Fibroblast of pulmonary artery (primary cell): ENCODE measurements at regions not wholly inside any gene's neighbourhood (a gene's known extent, or its start where the extent isn't known, plus 50 kb on each side); places are given as distances from the start of the nearest gene placed in this dataset.

Experiments used
- DNase-seq: peaks from one replicate; pipeline ENCODE4 v3.0.0-alpha.2; 2010; ENCODE audit warnings: low read depth
- H3K4me3 ChIP-seq: replicated peaks from 2 replicates; pipeline ENCODE4 v1.5.1; 2011; ENCODE audit warnings: low read depth, mild to moderate bottlenecking, control low read depth, low read length, moderate library complexity
- TF ChIP-seq, protein P1 (sequence below): IDR thresholded peaks from 2 replicates; pipeline ENCODE4 v1.5.1; 2011; ENCODE audit warnings: mild to moderate bottlenecking, control low read depth, low read length, inconsistent platforms; ENCODE audit errors: missing control alignments

DNA sequence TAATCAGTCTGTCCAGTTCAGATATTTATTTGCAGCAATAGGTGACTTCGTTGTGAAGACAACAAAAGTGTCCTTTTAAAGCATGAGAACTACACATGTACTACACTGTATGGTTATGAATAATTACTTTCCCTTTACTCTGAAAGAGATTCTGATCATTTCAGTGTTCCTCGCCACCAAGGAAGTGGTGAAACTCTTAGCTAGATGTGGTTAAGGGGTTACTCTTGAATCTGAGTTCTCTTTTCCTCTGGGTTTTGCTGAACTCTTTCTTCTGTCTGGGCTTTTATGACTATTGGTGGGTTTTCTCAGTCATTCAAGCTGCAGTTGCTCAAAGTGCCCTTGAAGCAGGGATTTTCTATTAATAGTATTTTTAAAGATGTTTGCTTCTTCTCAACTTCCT, 127.9 kb upstream of the SEM1 start:
- DNase-seq = no peak
- H3K4me3 ChIP-seq = no peak overlapping the region

DNA sequence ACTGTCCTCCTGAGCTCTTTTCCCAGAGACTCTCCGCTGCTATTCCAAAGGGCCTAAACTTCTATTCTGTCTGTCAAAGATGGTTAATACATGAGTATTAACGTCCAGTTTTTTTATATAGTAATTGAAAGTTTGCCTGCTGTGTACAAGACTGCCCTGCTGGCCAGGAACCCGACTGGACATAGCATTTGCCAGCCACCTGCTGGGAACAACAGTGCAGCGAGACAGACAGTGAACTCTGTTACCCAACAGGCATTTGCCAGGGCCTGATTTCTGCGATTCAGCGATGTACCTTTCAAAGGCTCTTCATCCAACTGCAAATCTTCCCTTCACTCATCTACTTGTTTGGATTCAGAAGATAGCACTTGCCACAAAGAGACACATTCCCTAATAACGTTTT, 128.8 kb upstream of the SEM1 start:
- TF ChIP-seq, protein P1, sequence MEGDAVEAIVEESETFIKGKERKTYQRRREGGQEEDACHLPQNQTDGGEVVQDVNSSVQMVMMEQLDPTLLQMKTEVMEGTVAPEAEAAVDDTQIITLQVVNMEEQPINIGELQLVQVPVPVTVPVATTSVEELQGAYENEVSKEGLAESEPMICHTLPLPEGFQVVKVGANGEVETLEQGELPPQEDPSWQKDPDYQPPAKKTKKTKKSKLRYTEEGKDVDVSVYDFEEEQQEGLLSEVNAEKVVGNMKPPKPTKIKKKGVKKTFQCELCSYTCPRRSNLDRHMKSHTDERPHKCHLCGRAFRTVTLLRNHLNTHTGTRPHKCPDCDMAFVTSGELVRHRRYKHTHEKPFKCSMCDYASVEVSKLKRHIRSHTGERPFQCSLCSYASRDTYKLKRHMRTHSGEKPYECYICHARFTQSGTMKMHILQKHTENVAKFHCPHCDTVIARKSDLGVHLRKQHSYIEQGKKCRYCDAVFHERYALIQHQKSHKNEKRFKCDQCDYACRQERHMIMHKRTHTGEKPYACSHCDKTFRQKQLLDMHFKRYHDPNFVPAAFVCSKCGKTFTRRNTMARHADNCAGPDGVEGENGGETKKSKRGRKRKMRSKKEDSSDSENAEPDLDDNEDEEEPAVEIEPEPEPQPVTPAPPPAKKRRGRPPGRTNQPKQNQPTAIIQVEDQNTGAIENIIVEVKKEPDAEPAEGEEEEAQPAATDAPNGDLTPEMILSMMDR = no peak
- no peak for DNase-seq
- no peak overlapping the region for H3K4me3 ChIP-seq

More for the DNA sequence above, 127.9 kb upstream of the SEM1 start:
- TF ChIP-seq, protein P1 = no peak

GRCh38 chr7:96855139-96855538, 145.5 kb upstream of the SEM1 start:
- no peak overlapping the region for H3K4me3 ChIP-seq
- no peak for DNase-seq
- TF ChIP-seq, protein P1 = no peak

DNA sequence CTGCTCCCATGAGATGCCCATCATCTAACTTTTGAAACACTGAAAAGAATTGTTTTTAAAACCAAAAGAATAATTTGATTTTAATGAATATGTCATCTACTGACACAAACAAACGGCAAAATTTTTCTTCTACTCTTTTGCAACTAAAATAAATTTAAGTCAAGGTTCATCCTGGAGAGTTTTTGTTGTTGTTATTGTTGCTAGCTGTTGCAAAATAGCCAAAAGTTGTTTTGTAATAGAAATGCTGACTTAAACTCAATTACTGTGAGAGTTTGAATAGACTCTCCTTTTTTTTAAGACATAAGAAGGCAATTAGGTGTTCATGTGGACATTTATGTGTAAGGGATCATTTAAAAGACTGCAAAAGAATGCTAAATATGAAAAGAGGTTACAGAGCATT, 146.0 kb upstream of the SEM1 start:
- no peak overlapping the region for H3K4me3 ChIP-seq
- no peak for DNase-seq
- TF ChIP-seq, protein P1 = no peak

GRCh38 chr7:96869538-96869937, 135.8 kb upstream of the DLX6 start:
- DNase-seq = no peak
- TF ChIP-seq, protein P1 = no peak
- no peak overlapping the region for H3K4me3 ChIP-seq

DNA sequence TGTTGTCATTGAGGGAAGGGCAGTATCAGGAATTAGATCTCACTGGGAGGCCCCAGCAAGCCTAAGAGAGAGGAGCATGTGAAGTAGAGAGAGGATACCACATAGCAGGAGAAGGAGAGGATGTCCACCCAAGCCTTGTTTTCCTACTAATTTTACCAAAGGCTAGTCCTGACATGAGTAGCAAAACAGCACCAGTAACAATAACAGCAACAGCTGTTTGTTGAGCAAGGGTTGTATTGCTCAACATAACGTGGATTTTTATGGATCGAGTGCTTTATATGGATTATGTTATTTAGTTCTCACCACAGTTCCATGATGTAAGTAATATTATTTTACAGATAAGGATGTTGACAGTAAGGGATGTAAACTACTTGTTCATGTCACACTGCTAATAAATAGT, 135.2 kb upstream of the DLX6 start:
- no peak overlapping the region for H3K4me3 ChIP-seq
- DNase-seq = no peak
- TF ChIP-seq, protein P1 = no peak

GRCh38 chr7:96870934-96871333, 134.4 kb upstream of the DLX6 start:
- TF ChIP-seq, protein P1 = no peak
- no peak overlapping the region for H3K4me3 ChIP-seq
- DNase-seq = no peak
